GM18498 (cell line): ENCODE measurements at regions not wholly inside any gene's neighbourhood (a gene's known extent, or its start where the extent isn't known, plus 50 kb on each side); places are given as distances from the start of the nearest gene placed in this dataset.
A peak's percentile ranks its signal among the peaks of the same experiment; 100 is the strongest.
"Not testable (repeated sequence)": the region's sequence is repeated elsewhere in the genome, so short reads cannot be mapped to it uniquely, and the experiment has no call there.

ENCODE experiments used
- ATAC-seq: cut with Tn5 transposase; IDR thresholded peaks from one replicate; pipeline ENCODE4 v1.9.1; 2021; ENCODE audit warnings: mild to moderate bottlenecking, moderate library complexity; ENCODE audit not compliant: unreplicated experiment

GRCh38 chr7:76852362-76852761 lies 179.8 kb downstream of the SPDYE17 start:
- ATAC-seq: not testable (repeated sequence)

DNA sequence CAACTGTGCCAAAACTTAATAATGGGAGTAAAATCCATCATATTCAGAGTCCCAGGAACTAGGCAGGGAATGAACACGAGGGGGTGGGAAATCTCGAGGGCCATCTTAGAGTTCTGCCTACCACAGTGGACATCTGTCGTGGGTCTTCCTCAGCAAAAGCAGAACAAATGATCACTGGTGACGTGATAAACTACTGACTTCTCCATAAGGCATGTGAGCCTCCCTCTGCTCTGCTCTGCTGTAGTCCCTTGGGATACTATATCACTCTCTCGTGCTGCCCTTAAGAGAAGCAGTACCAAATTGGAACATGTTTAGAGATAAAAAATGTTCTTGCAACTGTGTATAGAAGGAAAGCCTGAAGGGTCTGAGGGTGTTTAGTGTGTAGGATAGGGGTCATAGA lies 180.5 kb downstream of the SPDYE17 start:
- not testable (repeated sequence) for ATAC-seq

- ATAC-seq: not testable (repeated sequence)
Observed at GRCh38 chr7:76849887-76850563, 182.1 kb downstream of the SPDYE17 start.

DNA sequence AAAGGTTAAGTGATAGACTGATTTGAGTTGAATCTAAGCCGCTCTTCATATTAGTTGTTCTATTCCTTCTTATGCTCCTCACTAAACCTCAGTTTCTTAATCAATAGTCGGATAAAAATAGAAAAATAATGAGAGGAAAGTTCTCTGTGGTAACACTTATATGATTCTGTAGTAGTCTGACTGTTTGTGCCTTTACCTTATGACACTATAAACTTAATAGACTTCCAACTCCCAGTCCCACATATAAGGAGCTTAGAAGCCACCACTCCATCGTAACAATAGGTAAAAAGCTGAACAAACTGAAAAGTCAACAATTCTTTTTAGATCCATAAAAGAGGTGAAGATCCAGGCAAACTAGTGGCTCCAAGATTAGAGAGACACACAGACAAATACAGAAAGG lies 192.3 kb downstream of the SPDYE17 start:
- ATAC-seq: not testable (repeated sequence)

DNA sequence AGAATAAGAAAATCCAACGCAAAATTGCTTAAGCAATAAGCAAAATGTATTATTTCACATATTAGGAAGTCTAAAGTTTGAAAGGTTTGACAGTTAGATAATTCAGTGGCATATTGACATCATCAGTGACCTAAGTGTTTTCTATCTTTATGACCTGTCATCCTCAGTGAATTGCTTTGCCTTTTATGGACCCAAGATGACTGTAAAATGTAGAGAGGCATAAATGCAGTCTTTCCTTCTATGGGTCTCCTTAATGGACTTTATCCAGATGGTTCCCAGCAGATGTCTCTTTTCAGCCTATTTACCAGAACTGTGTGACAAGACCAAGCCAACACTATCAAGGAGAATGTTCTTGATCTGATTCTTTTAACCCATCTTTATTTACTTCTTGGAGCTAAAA lies 192.9 kb downstream of the SPDYE17 start:
- ATAC-seq: not testable (repeated sequence)

- not testable (repeated sequence) for ATAC-seq
Observed at GRCh38 chr7:76838357-76838756, 193.8 kb downstream of the SPDYE17 start.

DNA sequence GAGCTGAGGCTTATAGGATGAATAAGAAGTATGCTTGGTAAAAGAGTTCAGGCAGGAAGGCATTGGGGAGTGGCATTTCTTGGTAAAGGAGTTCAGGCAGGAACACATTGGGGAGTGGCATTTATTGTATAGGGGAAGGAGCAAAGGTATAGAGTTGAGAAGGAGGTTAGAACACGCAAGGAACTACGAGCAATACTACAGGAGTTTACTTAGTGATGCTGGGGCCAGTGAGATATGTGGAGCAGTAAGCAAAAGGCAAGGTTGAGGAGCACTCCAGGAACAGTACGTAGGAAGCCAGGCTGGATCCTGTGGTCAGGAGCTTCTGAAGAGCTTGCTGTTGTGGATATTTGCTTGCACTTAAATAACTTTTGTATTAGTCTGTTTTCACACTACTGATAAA lies 202.2 kb upstream of the POMZP3 start:
- not testable (repeated sequence) for ATAC-seq

- ATAC-seq: not testable (repeated sequence)
Observed at GRCh38 chr7:76826181-76826580, 199.1 kb upstream of the POMZP3 start.

DNA sequence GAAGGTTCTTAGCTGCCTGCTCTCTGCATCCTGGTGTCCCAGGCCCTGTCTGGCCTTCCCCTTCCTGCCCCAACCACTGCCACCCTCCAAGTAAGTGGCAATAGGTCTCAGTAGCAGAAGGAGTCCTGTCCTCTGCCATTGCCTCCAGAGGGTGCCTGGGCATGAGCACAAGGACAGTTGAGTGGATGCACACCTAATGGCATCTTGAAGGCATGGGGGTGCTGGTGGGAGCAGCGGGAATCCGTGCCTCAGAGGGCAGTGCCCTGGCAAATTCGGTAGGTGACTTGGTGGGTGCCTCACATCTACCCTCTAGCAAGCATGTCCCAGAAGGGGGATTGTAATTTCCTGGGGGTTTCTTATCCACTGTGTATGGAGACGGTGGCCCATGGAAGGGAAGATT lies 182.8 kb upstream of the POMZP3 start:
- not testable (repeated sequence) for ATAC-seq

DNA sequence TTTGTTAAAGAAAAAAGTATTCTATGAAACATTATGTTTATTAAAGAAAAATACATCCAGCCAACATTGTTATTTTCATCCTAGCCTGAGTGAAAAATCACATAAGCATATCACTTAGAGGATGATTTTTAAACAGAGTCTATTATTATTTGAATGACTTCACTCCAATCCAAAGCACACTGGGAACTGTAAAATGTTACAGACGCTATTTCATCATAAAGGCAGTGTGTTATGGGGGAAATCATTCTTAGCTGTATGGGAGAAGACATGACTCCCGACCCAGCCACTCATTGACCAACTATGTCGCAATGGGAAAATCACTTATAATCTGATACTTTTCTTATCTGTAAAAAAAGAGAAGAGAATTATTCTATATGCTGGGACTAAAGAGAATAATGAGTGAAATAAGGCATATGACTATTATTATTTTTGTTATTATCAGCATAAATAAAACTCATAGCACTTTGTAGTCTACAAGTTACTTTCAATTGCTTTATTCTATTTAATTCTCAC lies 180.6 kb upstream of the POMZP3 start:
- ATAC-seq: not testable (repeated sequence)

DNA sequence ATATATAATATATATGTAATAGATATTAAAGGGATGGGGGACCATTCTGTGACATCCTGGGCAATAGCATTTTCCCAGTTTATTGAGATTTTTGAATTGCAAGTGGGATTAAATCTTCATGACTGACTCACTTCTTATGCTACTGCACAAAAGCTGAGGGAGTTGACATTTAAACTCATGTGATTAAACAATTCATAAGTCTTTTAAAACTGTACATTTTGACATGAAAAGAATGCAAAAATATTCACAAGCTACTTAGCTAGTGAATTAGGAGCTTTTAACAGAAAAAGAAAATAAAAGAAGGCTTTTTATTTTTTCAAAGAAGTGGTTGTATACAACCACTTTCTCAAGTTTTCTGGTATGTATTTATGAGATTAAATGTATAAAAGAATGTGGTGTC lies 179.4 kb upstream of the POMZP3 start:
- ATAC-seq: not testable (repeated sequence)

DNA sequence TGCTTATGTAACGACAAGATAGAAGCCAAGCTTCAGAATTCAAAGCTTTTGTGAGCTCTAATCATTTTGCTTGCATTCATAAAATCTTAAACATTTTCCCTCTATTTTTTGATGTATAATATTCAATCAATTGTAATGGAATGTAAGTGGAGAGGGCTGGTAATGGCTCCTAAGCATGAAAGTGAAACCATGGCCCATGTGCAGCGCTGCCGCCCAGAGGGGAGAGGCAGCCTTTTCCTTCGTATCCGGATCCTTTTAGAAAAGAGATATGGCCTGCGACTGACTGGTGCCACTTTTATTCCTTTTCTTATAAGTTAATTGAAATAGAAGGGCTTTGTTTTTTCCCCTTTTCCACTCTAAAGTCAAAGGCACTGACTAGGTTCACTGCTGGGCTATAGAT lies 178.9 kb upstream of the POMZP3 start:
- not testable (repeated sequence) for ATAC-seq

- ATAC-seq: not testable (repeated sequence)
Observed at GRCh38 chr7:76805262-76805661, 178.2 kb upstream of the POMZP3 start.

- ATAC-seq: not testable (repeated sequence)
Observed at GRCh38 chr7:76797639-76798038, 170.6 kb upstream of the POMZP3 start.

GRCh38 chr7:76780693-76781092 lies 153.6 kb upstream of the POMZP3 start:
- not testable (repeated sequence) for ATAC-seq

- ATAC-seq: not testable (repeated sequence)
Observed at GRCh38 chr7:76774279-76774678, 147.2 kb upstream of the POMZP3 start.

DNA sequence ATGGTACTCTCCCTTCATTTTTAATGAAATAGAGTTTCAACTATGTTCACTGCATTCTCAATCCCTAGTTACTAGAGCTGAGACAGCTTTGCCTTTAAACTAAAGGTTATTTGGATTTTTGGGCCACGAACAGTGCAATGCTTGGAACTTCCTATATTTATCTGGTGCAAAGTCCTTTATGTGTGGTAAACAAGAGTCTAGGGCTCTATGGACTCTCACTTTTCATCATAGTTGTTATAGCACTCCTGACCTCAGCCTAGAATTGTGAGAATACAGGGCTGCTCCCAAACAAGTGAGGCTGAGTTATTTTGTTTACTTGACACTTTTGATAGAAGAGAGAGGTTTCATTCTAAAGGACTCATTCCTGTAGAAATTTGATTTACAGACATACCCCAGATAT lies 144.9 kb upstream of the POMZP3 start:
- not testable (repeated sequence) for ATAC-seq

GRCh38 chr7:76763977-76764376 lies 136.9 kb upstream of the POMZP3 start:
- not testable (repeated sequence) for ATAC-seq

- ATAC-seq: peak; percentile 44
Observed at GRCh38 chr7:76760546-76761220, 133.6 kb upstream of the POMZP3 start.

GRCh38 chr7:76739538-76739937 lies 112.5 kb upstream of the POMZP3 start:
- ATAC-seq: not testable (repeated sequence)

- not testable (repeated sequence) for ATAC-seq
Observed at GRCh38 chr7:76736724-76737123, 109.6 kb upstream of the POMZP3 start.

GRCh38 chr7:76736091-76736490 lies 109.0 kb upstream of the POMZP3 start:
- ATAC-seq: not testable (repeated sequence)
